Activated gamma-delta T cell treated with anti-CD3 and anti-CD28 coated beads, Interleukin-2, amount 50 U/mL, for 16 hours (primary cell): ENCODE measurements at regions not wholly inside any gene's neighbourhood (a gene's known extent, or its start where the extent isn't known, plus 50 kb on each side); places are given as distances from the start of the nearest gene placed in this dataset.

Experiments
- DNase-seq: peaks from one replicate; pipeline ENCODE4 v3.0.0-alpha.2; 2020; ENCODE audit warnings: low read depth

GRCh38 chr3:193827871-193828270 lies 234.9 kb downstream of the OPA1 start:
- no peak for DNase-seq

GRCh38 chr3:193828477-193828876 lies 235.5 kb downstream of the OPA1 start:
- DNase-seq: no peak

GRCh38 chr3:193829781-193830180 lies 236.8 kb downstream of the OPA1 start:
- no peak for DNase-seq

GRCh38 chr3:193830791-193831191 lies 237.8 kb downstream of the OPA1 start:
- no peak for DNase-seq

- no peak for DNase-seq
Observed at GRCh38 chr3:193831495-193832455, 238.8 kb downstream of the OPA1 start.

- no peak for DNase-seq
Observed at GRCh38 chr3:193832833-193833413, 239.9 kb downstream of the OPA1 start.

- no peak for DNase-seq
Observed at GRCh38 chr3:193833592-193833991, 240.6 kb downstream of the OPA1 start.

GRCh38 chr3:193835414-193835813 lies 242.4 kb downstream of the OPA1 start:
- DNase-seq: no peak

GRCh38 chr3:193836511-193836910 lies 243.5 kb downstream of the OPA1 start:
- DNase-seq: no peak

GRCh38 chr3:193836918-193837317 lies 243.9 kb downstream of the OPA1 start:
- DNase-seq: no peak

- DNase-seq: no peak
Observed at GRCh38 chr3:193837347-193837827, 244.4 kb downstream of the OPA1 start.

- DNase-seq: no peak
Observed at GRCh38 chr3:193840111-193840641, 247.2 kb downstream of the OPA1 start.

- DNase-seq: no peak
Observed at GRCh38 chr3:193841581-193841980, 248.6 kb downstream of the OPA1 start.

GRCh38 chr3:193842029-193842798 lies 249.2 kb downstream of the OPA1 start:
- DNase-seq: no peak

GRCh38 chr3:193842832-193843473 lies 249.9 kb downstream of the OPA1 start:
- DNase-seq: no peak

- DNase-seq: no peak
Observed at GRCh38 chr3:193843474-193844301, 250.7 kb downstream of the OPA1 start.

- no peak for DNase-seq
Observed at GRCh38 chr3:193844472-193844871, 251.5 kb downstream of the OPA1 start.

GRCh38 chr3:193845144-193845543 lies 252.1 kb downstream of the OPA1 start:
- no peak for DNase-seq

- DNase-seq: no peak
Observed at GRCh38 chr3:193846569-193846968, 253.6 kb downstream of the OPA1 start.

GRCh38 chr3:193847402-193847801 lies 254.4 kb downstream of the OPA1 start:
- no peak for DNase-seq

GRCh38 chr3:193848547-193848946 lies 255.5 kb downstream of the OPA1 start:
- no peak for DNase-seq
